ENCODE measurements at regions not wholly inside any gene's neighbourhood (a gene's known extent, or its start where the extent isn't known, plus 50 kb on each side); places are given as distances from the start of the nearest gene placed in this dataset.

GRCh38 chrX:9182041-9182440, 148.1 kb upstream of the FAM9B start:
- TF ChIP-seq REST (IDR thresholded peaks at IDR 0.05; ENCODE audit: insufficient read depth in 1 of 2, low read depth in 2 of 2, low read length in 2 of 2) = no peak
- TF ChIP-seq SIN3A (IDR thresholded peaks at IDR 0.05; ENCODE audit: borderline replicate concordance, insufficient read depth, low read length) = no peak
- TF ChIP-seq POLR2AphosphoS5 (IDR thresholded peaks at IDR 0.05; ENCODE audit: low read depth, low read length) = no peak
- TF ChIP-seq FOXP2 (optimal IDR thresholded peaks at IDR 0.05; ENCODE audit: borderline replicate concordance, extremely low read depth, extremely low read length, insufficient read depth) = no peak
- TF ChIP-seq TAF1 (IDR thresholded peaks at IDR 0.05; ENCODE audit: borderline replicate concordance, insufficient read depth, low read length) = no peak
